Stimulated activated naive CD8-positive, alpha-beta T cell treated with anti-CD3 and anti-CD28 coated beads, Interleukin-15, Interleukin-2, amounts not matched to agents 100 U/mL and 50 U/mL, for 24 hours (primary cell): ENCODE measurements at regions not wholly inside any gene's neighbourhood (a gene's known extent, or its start where the extent isn't known, plus 50 kb on each side); places are given as distances from the start of the nearest gene placed in this dataset.

Experiments
- ATAC-seq: fragments of 150-1000 bp; cut with Tn5 transposase; one replicate; pipeline ENCODE4 v1.10.0; 2021
- DNase-seq: peaks from one replicate; pipeline ENCODE4 v3.0.0; 2021

GRCh38 chr20:57027777-57028176 is 238.7 kb downstream of the BMP7 start:
- no peak for ATAC-seq

GRCh38 chr20:57030611-57031600 is 235.5 kb downstream of the BMP7 start:
- DNase-seq (no peak), ATAC-seq (no peak)

More at GRCh38 chr20:57027777-57028176, 238.7 kb downstream of the BMP7 start:
- DNase-seq = no peak

- no peak for DNase-seq
- ATAC-seq = no peak
These were observed 234.5 kb downstream of the BMP7 start for GRCh38 chr20:57031867-57032355.

GRCh38 chr20:57032847-57033246 is 233.6 kb downstream of the BMP7 start:
- ATAC-seq = no peak

GRCh38 chr20:57034001-57034400 is 232.4 kb downstream of the BMP7 start:
- no peak for DNase-seq
- ATAC-seq = no peak

More at GRCh38 chr20:57032847-57033246, 233.6 kb downstream of the BMP7 start:
- DNase-seq = no peak

- ATAC-seq = no peak
These were observed 228.8 kb downstream of the BMP7 start for GRCh38 chr20:57037689-57038088.

GRCh38 chr20:57038608-57039440 is 227.6 kb downstream of the BMP7 start:
- DNase-seq (no peak), ATAC-seq (no peak)

More at GRCh38 chr20:57037689-57038088, 228.8 kb downstream of the BMP7 start:
- DNase-seq = no peak

- DNase-seq (no peak), ATAC-seq (no peak)
These were observed 226.0 kb downstream of the BMP7 start for GRCh38 chr20:57040466-57040865.

- no peak for ATAC-seq
- DNase-seq = no peak
These were observed 225.5 kb downstream of the BMP7 start for GRCh38 chr20:57040924-57041323.

- no peak for DNase-seq
- ATAC-seq = no peak
These were observed 223.3 kb downstream of the BMP7 start for GRCh38 chr20:57043091-57043490.

- ATAC-seq = no peak
- DNase-seq = no peak
These were observed 222.7 kb downstream of the BMP7 start for GRCh38 chr20:57043669-57044268.

- no peak for ATAC-seq
- no peak for DNase-seq
These were observed 219.0 kb downstream of the BMP7 start for GRCh38 chr20:57047281-57048026.

- DNase-seq (peak; percentile 24), ATAC-seq (peak; percentile 43)
These were observed 218.2 kb downstream of the BMP7 start for GRCh38 chr20:57048027-57048869.

- DNase-seq (no peak), ATAC-seq (no peak)
These were observed 217.1 kb downstream of the BMP7 start for GRCh38 chr20:57049296-57049695.

GRCh38 chr20:57051096-57051495 is 215.3 kb downstream of the BMP7 start:
- ATAC-seq (no peak), DNase-seq (no peak)

GRCh38 chr20:57053067-57053466 is 213.4 kb downstream of the BMP7 start:
- no peak for ATAC-seq
- no peak for DNase-seq

- ATAC-seq (no peak), DNase-seq (no peak)
These were observed 212.5 kb downstream of the BMP7 start for GRCh38 chr20:57053793-57054552.

- no peak for ATAC-seq
- DNase-seq = no peak
These were observed 211.1 kb downstream of the BMP7 start for GRCh38 chr20:57055345-57055744.

- ATAC-seq = no peak
- no peak for DNase-seq
These were observed 209.8 kb downstream of the BMP7 start for GRCh38 chr20:57056651-57057050.
